Uterus (tissue), 2 donors: ENCODE measurements at regions not wholly inside any gene's neighbourhood (a gene's known extent, or its start where the extent isn't known, plus 50 kb on each side); places are given as distances from the start of the nearest gene placed in this dataset.

Experiments used
- POLR2A ChIP-seq, 2 donors: fragments of 450-650 bp; IDR thresholded peaks; one replicate each; pipeline ENCODE4 v1.6.1; 2016; ENCODE audit warnings: antibody characterized with exemption in 2 of 2, mild to moderate bottlenecking in 1 of 2, moderate library complexity in 1 of 2
- TF ChIP-seq, protein P1 (sequence below), 4 experiments: fragments of 200-600 bp in 2 of 4; fragments of 450-650 bp in 2 of 4; sonication (generic) in 2 of 4; IDR thresholded peaks; one replicate each; pipeline ENCODE4 v1.5.1; 2016 to 2019; ENCODE audit warnings: antibody characterized with exemption in 4 of 4, mild to moderate bottlenecking in 2 of 4, moderate library complexity in 1 of 4

DNA sequence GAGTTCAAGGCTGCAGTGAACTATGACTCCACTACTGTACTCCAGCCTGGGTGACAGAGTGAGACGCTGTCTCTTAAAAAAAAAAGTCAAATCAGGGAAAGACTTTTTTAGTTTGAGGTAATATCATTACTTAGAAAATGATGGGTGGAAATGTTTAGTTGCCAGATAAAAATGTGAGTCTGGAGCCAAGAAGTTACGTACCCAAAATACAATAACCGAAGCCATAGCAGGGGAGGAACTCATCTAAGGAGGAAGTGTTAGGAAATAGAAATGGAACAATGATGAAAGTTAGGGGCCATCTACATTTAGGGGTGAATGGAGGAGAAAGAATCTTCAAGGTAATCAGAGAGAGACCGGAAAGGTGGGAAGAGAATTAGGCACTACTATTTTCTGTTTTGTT lies 98.8 kb downstream of the DACT1 start:
- TF ChIP-seq, protein P1, sequence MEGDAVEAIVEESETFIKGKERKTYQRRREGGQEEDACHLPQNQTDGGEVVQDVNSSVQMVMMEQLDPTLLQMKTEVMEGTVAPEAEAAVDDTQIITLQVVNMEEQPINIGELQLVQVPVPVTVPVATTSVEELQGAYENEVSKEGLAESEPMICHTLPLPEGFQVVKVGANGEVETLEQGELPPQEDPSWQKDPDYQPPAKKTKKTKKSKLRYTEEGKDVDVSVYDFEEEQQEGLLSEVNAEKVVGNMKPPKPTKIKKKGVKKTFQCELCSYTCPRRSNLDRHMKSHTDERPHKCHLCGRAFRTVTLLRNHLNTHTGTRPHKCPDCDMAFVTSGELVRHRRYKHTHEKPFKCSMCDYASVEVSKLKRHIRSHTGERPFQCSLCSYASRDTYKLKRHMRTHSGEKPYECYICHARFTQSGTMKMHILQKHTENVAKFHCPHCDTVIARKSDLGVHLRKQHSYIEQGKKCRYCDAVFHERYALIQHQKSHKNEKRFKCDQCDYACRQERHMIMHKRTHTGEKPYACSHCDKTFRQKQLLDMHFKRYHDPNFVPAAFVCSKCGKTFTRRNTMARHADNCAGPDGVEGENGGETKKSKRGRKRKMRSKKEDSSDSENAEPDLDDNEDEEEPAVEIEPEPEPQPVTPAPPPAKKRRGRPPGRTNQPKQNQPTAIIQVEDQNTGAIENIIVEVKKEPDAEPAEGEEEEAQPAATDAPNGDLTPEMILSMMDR (IDR thresholded peaks at IDR 0.05), result no peak
- TF ChIP-seq POLR2A (IDR thresholded peaks at IDR 0.05), result no peak
